Retinal pigment epithelial cell (primary cell): ENCODE measurements at regions not wholly inside any gene's neighbourhood (a gene's known extent, or its start where the extent isn't known, plus 50 kb on each side); places are given as distances from the start of the nearest gene placed in this dataset.

Experiments
- DNase-seq: peaks from one replicate; pipeline ENCODE4 v3.0.0-alpha.2; 2010; ENCODE audit warnings: low read depth
- H3K4me3 ChIP-seq: 2 replicates; pipeline ENCODE4 v1.5.1; 2011; ENCODE audit warnings: mild to moderate bottlenecking, low read length, control low read depth, moderate library complexity
- TF ChIP-seq, protein P1 (sequence below): conservative IDR thresholded peaks from 2 replicates; pipeline ENCODE4 v1.5.1; 2011; ENCODE audit warnings: low read depth, low read length, control low read depth, inconsistent platforms

DNA sequence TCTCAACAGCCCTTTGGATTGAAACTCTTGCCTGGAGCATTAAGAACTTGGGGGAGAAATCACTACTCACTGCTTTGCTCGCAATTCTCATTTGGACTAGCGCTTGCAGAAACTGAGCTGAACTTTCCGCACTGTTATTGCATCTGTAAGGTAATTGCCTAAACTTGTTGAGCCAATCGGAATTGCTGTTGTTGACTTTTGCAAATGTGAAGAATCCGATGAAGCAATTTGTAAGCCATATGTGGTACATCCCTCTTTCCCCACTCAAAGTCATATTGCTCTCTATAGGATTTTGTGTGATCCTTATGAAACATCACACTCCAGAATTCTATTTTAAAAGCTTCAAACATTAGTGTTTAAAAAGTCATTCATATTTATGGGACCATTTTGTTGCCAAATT lies 191.7 kb upstream of the GBE1 start:
- no peak for DNase-seq
- no peak overlapping the region for H3K4me3 ChIP-seq
- TF ChIP-seq, protein P1, sequence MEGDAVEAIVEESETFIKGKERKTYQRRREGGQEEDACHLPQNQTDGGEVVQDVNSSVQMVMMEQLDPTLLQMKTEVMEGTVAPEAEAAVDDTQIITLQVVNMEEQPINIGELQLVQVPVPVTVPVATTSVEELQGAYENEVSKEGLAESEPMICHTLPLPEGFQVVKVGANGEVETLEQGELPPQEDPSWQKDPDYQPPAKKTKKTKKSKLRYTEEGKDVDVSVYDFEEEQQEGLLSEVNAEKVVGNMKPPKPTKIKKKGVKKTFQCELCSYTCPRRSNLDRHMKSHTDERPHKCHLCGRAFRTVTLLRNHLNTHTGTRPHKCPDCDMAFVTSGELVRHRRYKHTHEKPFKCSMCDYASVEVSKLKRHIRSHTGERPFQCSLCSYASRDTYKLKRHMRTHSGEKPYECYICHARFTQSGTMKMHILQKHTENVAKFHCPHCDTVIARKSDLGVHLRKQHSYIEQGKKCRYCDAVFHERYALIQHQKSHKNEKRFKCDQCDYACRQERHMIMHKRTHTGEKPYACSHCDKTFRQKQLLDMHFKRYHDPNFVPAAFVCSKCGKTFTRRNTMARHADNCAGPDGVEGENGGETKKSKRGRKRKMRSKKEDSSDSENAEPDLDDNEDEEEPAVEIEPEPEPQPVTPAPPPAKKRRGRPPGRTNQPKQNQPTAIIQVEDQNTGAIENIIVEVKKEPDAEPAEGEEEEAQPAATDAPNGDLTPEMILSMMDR, result no peak

DNA sequence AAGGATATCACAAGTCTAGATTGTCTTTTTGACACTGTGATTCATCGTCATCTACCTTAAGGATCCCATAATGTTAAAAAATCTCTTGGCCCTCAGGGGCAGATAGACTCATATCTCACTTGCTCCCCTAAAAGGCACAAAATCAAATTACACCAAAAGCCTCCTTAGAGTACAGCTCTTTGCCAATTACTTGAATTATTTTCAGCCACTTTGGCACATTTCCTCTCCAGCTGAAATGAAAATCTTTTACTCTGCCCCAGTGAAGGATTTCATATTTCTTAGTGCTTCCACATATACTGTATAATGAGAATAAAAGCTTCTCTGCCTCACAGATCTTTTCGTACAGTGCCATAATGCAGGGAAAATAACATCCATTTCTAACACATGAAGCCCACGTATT lies 190.7 kb upstream of the GBE1 start:
- no peak for DNase-seq
- H3K4me3 ChIP-seq, result no peak overlapping the region
- TF ChIP-seq, protein P1, result no peak

DNA sequence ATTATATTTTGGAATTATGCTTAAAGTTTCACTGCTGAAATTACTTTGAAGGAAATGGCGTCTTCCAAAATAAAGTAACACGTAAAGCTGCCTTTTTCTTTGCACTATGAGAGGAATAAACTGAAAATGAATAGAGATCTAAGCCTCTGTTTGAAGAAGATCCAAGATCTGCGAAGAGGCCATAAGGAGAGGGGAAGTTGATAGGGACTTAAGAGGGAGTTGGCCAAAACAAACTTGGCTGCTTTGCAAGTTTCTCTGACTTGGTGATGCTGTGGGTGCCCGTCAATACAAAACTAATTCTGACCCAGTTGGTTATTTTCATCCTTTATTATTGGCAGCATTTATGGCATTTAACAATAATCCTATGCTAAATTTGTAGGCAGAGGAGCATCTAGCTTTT lies 190.2 kb upstream of the GBE1 start:
- TF ChIP-seq, protein P1, result no peak
- no peak overlapping the region for H3K4me3 ChIP-seq
- DNase-seq, result no peak

DNA sequence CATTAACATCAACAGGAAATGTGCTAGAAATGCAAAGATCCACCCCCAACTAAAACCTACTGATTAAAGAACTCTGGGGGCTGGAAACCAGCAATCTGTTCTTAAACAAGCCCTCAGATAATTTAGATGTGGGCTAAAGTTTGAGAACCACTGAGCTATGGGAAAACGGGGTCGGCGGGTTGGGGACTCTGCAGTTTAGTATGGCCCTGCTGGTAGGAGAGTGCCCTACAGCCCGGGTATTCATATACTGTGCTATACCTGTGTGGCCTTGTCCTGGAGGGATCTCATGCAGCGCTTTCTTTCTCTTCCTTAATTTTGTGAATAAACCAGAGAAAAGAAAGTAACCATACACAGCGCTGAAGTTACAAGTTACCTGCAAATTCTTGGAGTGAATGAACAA lies 189.7 kb upstream of the GBE1 start:
- TF ChIP-seq, protein P1, result no peak
- no peak overlapping the region for H3K4me3 ChIP-seq
- DNase-seq, result no peak

DNA sequence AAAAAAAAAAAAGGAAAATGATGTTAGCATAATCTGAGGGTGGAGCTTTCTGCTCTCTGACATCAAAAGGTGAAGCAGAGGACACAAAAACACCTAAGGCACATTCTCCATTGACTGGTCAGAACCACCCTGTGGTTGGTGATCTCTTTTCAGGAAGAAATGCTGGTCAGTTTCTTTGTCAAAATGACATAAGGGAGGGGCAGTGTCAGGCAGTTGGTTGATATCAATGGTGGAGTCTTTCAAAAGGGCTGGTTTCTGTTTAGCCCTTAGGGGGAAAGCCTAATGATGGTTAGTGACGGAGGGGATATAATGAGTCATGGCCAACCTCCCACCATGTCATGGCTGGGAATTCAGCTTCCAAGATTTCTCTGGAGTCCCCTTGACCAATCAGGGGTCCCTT lies 185.9 kb upstream of the GBE1 start:
- H3K4me3 ChIP-seq, result no peak overlapping the region
- no peak for DNase-seq
- TF ChIP-seq, protein P1, result no peak

DNA sequence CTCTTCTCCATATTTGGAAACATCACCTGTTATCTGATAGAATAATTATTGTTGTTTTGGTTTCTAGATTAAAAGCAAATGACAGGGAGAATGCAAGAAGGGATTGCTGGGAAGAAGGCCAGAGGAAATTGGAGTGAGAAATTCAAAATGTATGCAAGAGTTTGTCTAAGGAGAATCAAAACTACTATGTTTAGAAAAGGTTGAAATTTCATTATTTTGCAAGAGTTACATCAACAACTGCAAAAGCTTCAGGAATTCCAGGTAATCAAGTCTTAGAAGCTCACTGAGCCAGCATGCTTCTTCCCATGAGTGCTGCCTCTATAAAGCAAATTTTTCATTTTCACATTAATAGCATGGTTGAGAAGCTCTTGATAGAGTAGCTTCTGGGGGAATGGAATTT lies 177.2 kb upstream of the GBE1 start:
- TF ChIP-seq, protein P1, result no peak
- no peak overlapping the region for H3K4me3 ChIP-seq
- no peak for DNase-seq

DNA sequence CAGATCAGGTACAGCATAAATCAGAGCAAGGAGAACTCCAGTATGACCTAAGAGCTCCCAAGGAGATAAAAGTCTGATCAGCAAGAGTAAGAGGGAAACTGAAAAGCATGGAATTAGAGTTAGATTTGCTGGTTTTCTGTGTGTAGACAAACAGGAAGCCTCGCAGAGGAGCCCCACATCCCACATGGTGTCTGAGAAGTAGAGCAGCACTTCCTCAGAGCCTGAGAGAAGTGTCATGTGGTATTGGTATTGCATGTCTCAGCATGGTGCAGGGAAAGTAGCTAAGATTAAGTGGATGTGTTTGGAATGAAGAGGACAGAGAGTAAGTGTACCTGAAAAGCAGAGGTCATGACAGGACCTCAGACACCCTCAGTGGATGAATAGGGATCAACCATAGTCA lies 175.4 kb upstream of the GBE1 start:
- DNase-seq, result no peak
- H3K4me3 ChIP-seq, result no peak overlapping the region
- TF ChIP-seq, protein P1, result no peak
